ENCODE measurements at regions not wholly inside any gene's neighbourhood (a gene's known extent, or its start where the extent isn't known, plus 50 kb on each side); places are given as distances from the start of the nearest gene placed in this dataset.

DNA sequence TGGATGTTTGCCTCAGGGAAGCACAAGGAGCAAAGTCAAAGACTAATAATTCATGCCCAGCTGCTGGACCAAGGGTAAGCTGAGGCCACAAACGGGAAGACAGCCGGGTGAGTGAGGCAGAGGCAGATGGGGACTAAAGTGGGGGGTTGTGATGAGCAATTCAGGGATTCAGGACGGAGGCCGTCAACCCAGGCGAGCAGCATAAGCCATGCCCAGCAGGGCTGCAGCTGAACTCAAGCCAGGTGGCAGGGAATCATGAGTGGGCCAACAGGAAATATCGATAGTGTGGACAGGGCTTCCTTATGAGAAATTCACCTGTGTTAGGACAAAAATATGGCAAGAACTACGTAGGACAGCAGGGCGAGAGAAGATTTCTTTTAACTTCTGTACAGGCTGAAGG is 246.8 kb downstream of the CDC5L start:
- no peaks in the 10 kb centered on the region for H3K9me3 ChIP-seq (ENCODE audit: control insufficient read depth in 2 of 2, insufficient read depth in 1 of 2, low read depth in 1 of 2, low read length in 1 of 2)
- 84 to 93% (median 88%) methylated on average over 8 of the region's 8 CpGs for WGBS, 3 donors
- H3K27ac ChIP-seq (ENCODE audit: low read depth in 1 of 3, low read length in 2 of 3): no peak overlapping the region
- DNase-seq (no peak), FAIRE-seq (no peak)
- no peaks in the 10 kb centered on the region for H3K36me3 ChIP-seq (ENCODE audit: control insufficient read depth in 3 of 3, insufficient read depth in 2 of 3, low read depth in 1 of 3, low read length in 3 of 3)
- peaks cover 0 to 8% (median 0%) of the 10 kb centered on the region in 3 donors for H3K27me3 ChIP-seq (ENCODE audit: control insufficient read depth in 3 of 3, insufficient read depth in 3 of 3, low read length in 3 of 3)
- H3K4me1 ChIP-seq (ENCODE audit: control insufficient read depth in 3 of 3, insufficient read depth in 2 of 3, low read depth in 1 of 3, low read length in 2 of 3): no peaks in the 10 kb centered on the region
- no peak overlapping the region for H3K4me3 ChIP-seq (ENCODE audit: low read depth in 1 of 3, low read length in 3 of 3)

DNA sequence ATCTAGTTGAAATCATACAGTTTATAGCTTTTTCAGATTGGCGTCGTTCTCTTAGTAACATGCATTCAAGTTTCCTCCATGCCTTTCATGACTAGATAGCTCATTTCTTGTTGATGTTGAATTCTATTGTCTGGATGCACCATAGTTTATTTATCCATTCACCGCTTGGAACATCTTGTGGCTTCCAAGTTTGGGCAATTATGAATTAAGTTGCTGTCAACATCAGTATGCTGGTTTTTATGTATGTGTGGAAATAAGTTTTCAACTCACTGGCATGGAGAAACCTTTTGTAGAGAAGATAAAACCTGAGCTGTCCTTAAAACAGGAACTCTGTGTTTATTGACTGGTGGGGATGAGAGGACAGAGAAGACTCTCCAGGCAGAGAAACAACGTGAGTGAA is 248.0 kb downstream of the CDC5L start:
- 60 to 74% (median 74%) methylated on average over 4 of the region's 4 CpGs for WGBS, 3 donors
- no peak overlapping the region for H3K27ac ChIP-seq (ENCODE audit: low read depth in 1 of 3, low read length in 2 of 3)
- peaks cover 0 to 8% (median 0%) of the 10 kb centered on the region in 3 donors for H3K27me3 ChIP-seq (ENCODE audit: control insufficient read depth in 3 of 3, insufficient read depth in 3 of 3, low read length in 3 of 3)

DNA sequence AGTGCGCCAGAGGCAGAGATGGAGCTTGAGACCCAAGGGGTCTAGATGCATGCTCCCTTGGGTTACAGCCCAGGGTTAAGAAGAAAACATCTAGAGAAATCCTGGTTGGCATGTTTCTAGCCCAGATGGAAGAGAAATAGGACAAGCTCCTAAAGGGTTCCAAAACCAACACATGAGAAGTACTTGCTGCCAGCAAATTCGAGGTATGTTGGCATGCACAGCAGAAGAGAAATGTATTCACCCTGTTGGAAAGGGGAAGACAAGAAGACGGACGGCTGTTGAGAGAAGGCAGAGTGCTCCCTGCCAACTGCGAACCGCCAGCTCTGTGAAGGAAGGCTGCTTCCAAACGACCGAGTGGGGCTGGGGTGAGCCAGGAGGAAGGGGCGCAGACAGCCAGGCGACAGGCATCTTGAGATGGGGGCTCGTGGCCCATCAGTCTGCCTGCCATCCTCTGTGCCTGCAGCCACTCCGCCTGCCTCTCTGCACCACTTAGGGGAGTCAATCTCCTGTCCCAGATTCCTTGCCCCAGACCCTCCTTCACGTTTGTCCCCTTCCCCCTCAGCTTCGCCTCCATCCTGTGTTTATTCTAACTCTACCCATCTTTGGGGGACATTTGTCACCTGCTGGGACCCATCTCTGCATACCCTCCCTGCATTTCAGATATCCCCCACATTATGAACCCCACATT is 249.2 kb downstream of the CDC5L start:
- DNase-seq: no peak
- no peaks in the 10 kb centered on the region for H3K36me3 ChIP-seq (ENCODE audit: control insufficient read depth in 3 of 3, insufficient read depth in 2 of 3, low read depth in 1 of 3, low read length in 3 of 3)
- no peak overlapping the region for H3K4me3 ChIP-seq (ENCODE audit: low read depth in 1 of 3, low read length in 3 of 3)
- no peaks in the 10 kb centered on the region for H3K9me3 ChIP-seq (ENCODE audit: control insufficient read depth in 2 of 2, insufficient read depth in 1 of 2, low read depth in 1 of 2, low read length in 1 of 2)
- H3K27ac ChIP-seq (ENCODE audit: low read depth in 1 of 3, low read length in 2 of 3): no peak overlapping the region
- no peaks in the 10 kb centered on the region for H3K4me1 ChIP-seq (ENCODE audit: control insufficient read depth in 3 of 3, insufficient read depth in 2 of 3, low read depth in 1 of 3, low read length in 2 of 3)
- peaks cover 0 to 5% (median 0%) of the 10 kb centered on the region in 3 donors for H3K27me3 ChIP-seq (ENCODE audit: control insufficient read depth in 3 of 3, insufficient read depth in 3 of 3, low read length in 3 of 3)
- no peak for FAIRE-seq
- 80 to 83% (median 81%) methylated on average over 14 of the region's 14 CpGs for WGBS, 3 donors

More for the DNA sequence above, 248.0 kb downstream of the CDC5L start:
- H3K4me3 ChIP-seq (ENCODE audit: low read depth in 1 of 3, low read length in 3 of 3): no peak overlapping the region
- no peaks in the 10 kb centered on the region for H3K9me3 ChIP-seq (ENCODE audit: control insufficient read depth in 2 of 2, insufficient read depth in 1 of 2, low read depth in 1 of 2, low read length in 1 of 2)
- FAIRE-seq (no peak), DNase-seq (no peak)
- H3K4me1 ChIP-seq (ENCODE audit: control insufficient read depth in 3 of 3, insufficient read depth in 2 of 3, low read depth in 1 of 3, low read length in 2 of 3): no peaks in the 10 kb centered on the region
- no peaks in the 10 kb centered on the region for H3K36me3 ChIP-seq (ENCODE audit: control insufficient read depth in 3 of 3, insufficient read depth in 2 of 3, low read depth in 1 of 3, low read length in 3 of 3)

DNA sequence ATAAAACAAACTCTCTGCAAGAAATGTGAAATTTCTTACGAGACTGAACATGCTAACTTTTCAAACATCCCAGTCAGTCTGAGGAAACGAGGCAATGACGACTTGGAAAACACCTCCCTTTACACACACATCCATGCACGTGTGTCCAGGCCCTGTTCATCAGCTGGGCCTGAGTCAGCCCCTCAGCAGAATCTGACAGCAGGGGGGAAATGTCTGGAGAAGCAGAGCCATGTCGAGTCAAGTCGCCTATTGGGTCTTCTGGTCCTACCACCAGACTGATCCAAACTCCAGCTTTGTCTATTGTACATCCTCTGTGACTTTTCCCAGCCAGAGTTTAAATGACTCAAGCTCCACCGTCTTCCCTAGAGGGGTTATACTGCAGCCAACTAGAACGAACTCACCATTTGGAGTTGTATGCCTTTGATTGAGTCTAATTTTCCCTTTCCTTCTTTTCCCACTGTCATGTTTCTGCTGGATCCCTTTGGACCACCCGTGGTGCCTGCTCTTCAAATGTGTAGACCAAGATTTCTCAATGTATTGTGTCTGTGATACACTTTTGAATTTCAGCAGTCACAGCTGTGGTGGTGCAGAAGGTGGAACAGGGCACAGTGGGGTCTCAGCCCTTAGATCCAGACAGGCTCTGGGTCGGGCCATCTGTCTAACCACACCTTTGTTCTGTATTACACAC is 254.0 kb downstream of the CDC5L start:
- Histone ChIP-seq H3K36me3 (ENCODE audit: control insufficient read depth in 3 of 3, insufficient read depth in 2 of 3, low read depth in 1 of 3, low read length in 3 of 3) (no peaks in the 10 kb centered on the region), H3K27ac (ENCODE audit: low read depth in 1 of 3, low read length in 2 of 3) (no peak overlapping the region), H3K4me3 (ENCODE audit: low read depth in 1 of 3, low read length in 3 of 3) (no peak overlapping the region), H3K27me3 (ENCODE audit: control insufficient read depth in 3 of 3, insufficient read depth in 3 of 3, low read length in 3 of 3) (peaks cover 0 to 2% (median 0%) of the 10 kb centered on the region in 3 donors), H3K9me3 (ENCODE audit: control insufficient read depth in 2 of 2, insufficient read depth in 1 of 2, low read depth in 1 of 2, low read length in 1 of 2) (no peaks in the 10 kb centered on the region), H3K4me1 (ENCODE audit: control insufficient read depth in 3 of 3, insufficient read depth in 2 of 3, low read depth in 1 of 3, low read length in 2 of 3) (no peaks in the 10 kb centered on the region)
- no peak for DNase-seq
- no peak for FAIRE-seq
- 78 to 84% (median 80%) methylated on average over 10 of the region's 10 CpGs for WGBS, 3 donors

DNA sequence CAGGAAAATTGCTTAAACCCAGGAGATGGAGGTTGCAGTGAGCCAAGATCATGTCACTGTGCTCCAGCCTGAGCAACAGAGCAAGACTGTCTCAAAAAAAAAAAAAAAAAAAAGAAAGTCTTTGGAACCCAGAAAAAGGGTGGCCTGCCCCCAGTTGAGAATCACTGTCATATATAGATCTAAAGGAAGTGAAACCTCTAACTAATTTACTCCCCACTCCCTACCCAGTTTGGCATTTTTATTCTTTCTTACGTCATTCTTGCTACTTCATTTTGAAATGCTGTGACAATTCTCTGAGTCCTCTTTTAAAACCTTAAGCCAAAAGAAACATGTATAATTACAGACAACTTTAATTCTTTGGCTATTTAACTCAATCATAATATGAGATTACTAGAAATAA is 254.8 kb downstream of the CDC5L start:
- H3K9me3 ChIP-seq (ENCODE audit: control insufficient read depth in 2 of 2, insufficient read depth in 1 of 2, low read depth in 1 of 2, low read length in 1 of 2): no peaks in the 10 kb centered on the region
- no peaks in the 10 kb centered on the region for H3K36me3 ChIP-seq (ENCODE audit: control insufficient read depth in 3 of 3, insufficient read depth in 2 of 3, low read depth in 1 of 3, low read length in 3 of 3)
- H3K27me3 ChIP-seq (ENCODE audit: control insufficient read depth in 3 of 3, insufficient read depth in 3 of 3, low read length in 3 of 3): no peaks in the 10 kb centered on the region
- H3K27ac ChIP-seq (ENCODE audit: low read depth in 1 of 3, low read length in 2 of 3): no peak overlapping the region
- WGBS, 3 donors: 81 to 88% (median 83%) methylated on average over 1 of the region's 1 CpG
- H3K4me1 ChIP-seq (ENCODE audit: control insufficient read depth in 3 of 3, insufficient read depth in 2 of 3, low read depth in 1 of 3, low read length in 2 of 3): no peaks in the 10 kb centered on the region
- no peak for DNase-seq
- no peak for FAIRE-seq
- no peak overlapping the region for H3K4me3 ChIP-seq (ENCODE audit: low read depth in 1 of 3, low read length in 3 of 3)

DNA sequence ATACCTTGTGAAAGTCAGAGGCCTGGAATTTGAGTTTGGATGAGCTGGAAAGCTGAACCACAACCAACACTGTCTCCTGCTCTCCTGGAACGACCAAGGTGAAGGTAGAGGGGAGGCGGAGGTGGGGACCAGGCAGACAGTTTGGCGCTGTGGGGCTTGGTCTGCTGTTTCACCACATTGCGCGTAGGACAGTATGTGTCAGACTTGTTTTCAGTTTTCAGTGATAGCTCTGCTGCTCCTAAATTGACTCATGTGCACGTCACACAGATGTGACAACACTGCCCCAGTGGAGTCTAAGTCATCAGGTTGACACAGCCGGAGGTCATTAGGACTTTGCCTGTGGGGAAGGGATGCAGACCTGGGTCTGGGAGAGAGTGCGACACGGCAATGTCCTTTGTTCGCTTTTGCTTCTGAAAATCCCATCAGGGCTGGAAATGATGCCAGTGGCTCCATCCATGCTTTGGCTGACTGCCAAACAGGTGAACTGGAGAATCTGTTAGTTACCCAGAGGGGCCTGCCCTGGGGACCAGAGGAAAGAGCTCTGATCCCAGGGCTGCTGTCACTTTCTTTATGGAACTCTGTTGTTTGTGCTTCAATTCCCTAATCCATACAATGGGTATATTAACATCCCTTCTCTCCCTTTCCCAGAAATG is 255.5 kb downstream of the CDC5L start:
- no peak for FAIRE-seq
- no peak for DNase-seq

DNA sequence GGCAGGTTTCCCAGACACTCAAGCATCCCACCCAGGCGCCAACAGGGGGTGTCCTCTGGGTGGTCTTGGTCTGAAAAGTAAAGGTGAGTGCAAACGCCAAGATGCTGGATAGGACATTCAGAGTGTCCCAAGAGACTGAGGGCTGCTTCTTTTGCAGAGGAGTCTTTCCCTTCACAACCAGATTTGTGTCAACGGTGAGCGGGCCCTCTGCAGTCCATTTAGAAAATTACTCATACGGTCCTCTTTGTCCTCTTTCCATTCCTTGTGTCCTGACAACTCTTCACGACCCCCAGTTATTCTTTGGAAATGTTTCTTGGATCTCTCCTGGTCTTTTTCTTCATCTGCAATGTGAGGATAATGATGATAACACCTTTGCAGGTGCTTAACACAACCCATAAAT is 257.8 kb downstream of the CDC5L start:
- 65 to 78% (median 78%) methylated on average over 6 of the region's 6 CpGs for WGBS, 3 donors
- DNase-seq (no peak), FAIRE-seq (no peak)
- H3K36me3 ChIP-seq (ENCODE audit: control insufficient read depth in 3 of 3, insufficient read depth in 2 of 3, low read depth in 1 of 3, low read length in 3 of 3): no peaks in the 10 kb centered on the region
- peaks cover 0 to 6% of the 10 kb centered on the region in 2 donors for H3K9me3 ChIP-seq (ENCODE audit: control insufficient read depth in 2 of 2, insufficient read depth in 1 of 2, low read depth in 1 of 2, low read length in 1 of 2)
- no peaks in the 10 kb centered on the region for H3K27me3 ChIP-seq (ENCODE audit: control insufficient read depth in 3 of 3, insufficient read depth in 3 of 3, low read length in 3 of 3)
- H3K4me1 ChIP-seq (ENCODE audit: control insufficient read depth in 3 of 3, insufficient read depth in 2 of 3, low read depth in 1 of 3, low read length in 2 of 3): no peaks in the 10 kb centered on the region
- no peak overlapping the region for H3K4me3 ChIP-seq (ENCODE audit: low read depth in 1 of 3, low read length in 3 of 3)
- no peak overlapping the region for H3K27ac ChIP-seq (ENCODE audit: low read depth in 1 of 3, low read length in 2 of 3)

More for the DNA sequence above, 255.5 kb downstream of the CDC5L start:
- Histone ChIP-seq H3K4me1 (ENCODE audit: control insufficient read depth in 3 of 3, insufficient read depth in 2 of 3, low read depth in 1 of 3, low read length in 2 of 3) (no peaks in the 10 kb centered on the region), H3K27ac (ENCODE audit: low read depth in 1 of 3, low read length in 2 of 3) (no peak overlapping the region), H3K36me3 (ENCODE audit: control insufficient read depth in 3 of 3, insufficient read depth in 2 of 3, low read depth in 1 of 3, low read length in 3 of 3) (no peaks in the 10 kb centered on the region), H3K9me3 (ENCODE audit: control insufficient read depth in 2 of 2, insufficient read depth in 1 of 2, low read depth in 1 of 2, low read length in 1 of 2) (peaks cover 0 to under 1% of the 10 kb centered on the region in 2 donors), H3K4me3 (ENCODE audit: low read depth in 1 of 3, low read length in 3 of 3) (no peak overlapping the region), H3K27me3 (ENCODE audit: control insufficient read depth in 3 of 3, insufficient read depth in 3 of 3, low read length in 3 of 3) (no peaks in the 10 kb centered on the region)
- WGBS, 3 donors: 60 to 78% (median 63%) methylated on average over 10 of the region's 10 CpGs

DNA sequence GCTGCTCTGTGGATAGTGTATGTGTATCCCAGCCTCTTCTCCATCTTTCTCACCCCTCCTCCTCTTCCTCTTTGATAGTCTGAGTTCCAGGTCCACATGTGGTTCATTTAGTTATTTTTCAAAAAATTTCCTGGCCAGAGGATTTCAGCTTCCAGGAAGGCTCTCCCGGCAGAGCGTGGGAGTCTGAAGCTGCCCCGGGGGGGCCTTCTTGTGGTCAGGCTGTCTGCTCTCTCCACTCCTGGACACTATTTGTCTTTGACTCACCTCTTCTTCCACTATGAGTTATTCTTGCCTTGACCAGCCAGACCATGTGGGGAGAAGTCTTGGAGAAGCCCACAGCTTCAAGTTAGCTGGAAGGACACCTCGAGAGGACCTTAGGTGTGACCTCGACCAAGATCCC is 258.8 kb downstream of the CDC5L start:
- 89 to 93% (median 91%) methylated on average over 5 of the region's 5 CpGs for WGBS, 3 donors
- peaks cover 0 to 6% of the 10 kb centered on the region in 2 donors for H3K9me3 ChIP-seq (ENCODE audit: control insufficient read depth in 2 of 2, insufficient read depth in 1 of 2, low read depth in 1 of 2, low read length in 1 of 2)
- DNase-seq: no peak
- no peaks in the 10 kb centered on the region for H3K4me1 ChIP-seq (ENCODE audit: control insufficient read depth in 3 of 3, insufficient read depth in 2 of 3, low read depth in 1 of 3, low read length in 2 of 3)
- H3K27me3 ChIP-seq (ENCODE audit: control insufficient read depth in 3 of 3, insufficient read depth in 3 of 3, low read length in 3 of 3): no peaks in the 10 kb centered on the region
- FAIRE-seq: no peak
- H3K27ac ChIP-seq (ENCODE audit: low read depth in 1 of 3, low read length in 2 of 3): no peak overlapping the region
- H3K36me3 ChIP-seq (ENCODE audit: control insufficient read depth in 3 of 3, insufficient read depth in 2 of 3, low read depth in 1 of 3, low read length in 3 of 3): no peaks in the 10 kb centered on the region
- H3K4me3 ChIP-seq (ENCODE audit: low read depth in 1 of 3, low read length in 3 of 3): no peak overlapping the region
